ENCODE measurements at regions not wholly inside any gene's neighbourhood (a gene's known extent, or its start where the extent isn't known, plus 50 kb on each side); places are given as distances from the start of the nearest gene placed in this dataset.

- TF ChIP-seq POLR2A (IDR thresholded peaks at IDR 0.05; ENCODE audit: low read depth, low read length) = no peak
- TF ChIP-seq TAF1 (IDR thresholded peaks at IDR 0.05; ENCODE audit: borderline replicate concordance, low read depth, low read length) = no peak
- no peak for TF ChIP-seq POLR2AphosphoS5 (IDR thresholded peaks at IDR 0.05; ENCODE audit: low read depth, low read length)
Measured at GRCh38 chr7:89908736-89909135, 245.5 kb upstream of the STEAP1 start.

All from GM12892 (cell line).